Body of pancreas (tissue), 4 donors: ENCODE measurements at regions not wholly inside any gene's neighbourhood (a gene's known extent, or its start where the extent isn't known, plus 50 kb on each side); places are given as distances from the start of the nearest gene placed in this dataset.
A peak's percentile ranks its signal among the peaks of the same experiment; 100 is the strongest.

Experiments
- ATAC-seq: fragments of 150-250 bp; one replicate; pipeline ENCODE4 v1.9.1; 2016
- DNase-seq, 4 donors: peaks; one replicate each; pipeline ENCODE4 v3.0.0-alpha.2; 2019
- H3K27ac ChIP-seq, 4 donors: fragments of 200-600 bp; sonication (generic); 1 replicate in 3 of 4; 2 replicates in 1 of 4; pipeline versions ENCODE4 v1.5.1 to v1.6.1; 2016 to 2019; ENCODE audit warnings: mild to moderate bottlenecking in 1 of 4, mixed read lengths in 1 of 4, moderate library complexity in 1 of 4
- H3K27me3 ChIP-seq, 2 donors: fragments of 200-600 bp; sonication (generic); one replicate each; pipeline ENCODE4 v1.6.0; 2016; ENCODE audit warnings: mild to moderate bottlenecking in 1 of 2
- H3K36me3 ChIP-seq, 2 donors: fragments of 200-600 bp; sonication (generic); replicated peaks in 1 of 2; 2 replicates each; pipeline ENCODE4 v1.5.1; 2016; ENCODE audit warnings: low read depth in 2 of 2; ENCODE audit not compliant: insufficient read depth in 1 of 2
- H3K4me1 ChIP-seq: fragments of 200-600 bp; sonication (generic); one replicate; pipeline ENCODE4 v1.6.0; 2016
- H3K4me3 ChIP-seq, 2 donors: fragments of 200-600 bp; sonication (generic); 1 replicate in 1 of 2; 2 replicates in 1 of 2; pipeline ENCODE4 v1.5.1; 2016 to 2019
- H3K9me3 ChIP-seq, 3 donors: fragments of 200-600 bp; sonication (generic); 1 replicate in 2 of 3; 2 replicates in 1 of 3; pipeline ENCODE4 v1.5.1; 2016
- POLR2A ChIP-seq, 3 donors: fragments of 450-650 bp; IDR thresholded peaks; one replicate each; pipeline ENCODE4 v1.6.1; 2016; ENCODE audit warnings: antibody characterized with exemption in 3 of 3, mild to moderate bottlenecking in 2 of 3
- WGBS, 2 donors: methylation state at CpG; one replicate each; pipeline ENCODE4 v1.1.5; 2017; 5-methylcytosine and 5-hydroxymethylcytosine counted together
- intact Hi-C: fragments of 100-400 bp; cut with DNase I; formaldehyde crosslinking; loops from one replicate; pipeline ENCODE4 v1.15.1; 2023
- TF ChIP-seq, protein P1 (sequence below), 7 experiments: fragments of 450-650 bp in 4 of 7; fragments of 200-600 bp in 3 of 7; sonication (generic) in 3 of 7; IDR thresholded peaks; one replicate each; pipeline ENCODE4 v1.5.1; 2016 to 2019; ENCODE audit warnings: antibody characterized with exemption in 7 of 7

DNA sequence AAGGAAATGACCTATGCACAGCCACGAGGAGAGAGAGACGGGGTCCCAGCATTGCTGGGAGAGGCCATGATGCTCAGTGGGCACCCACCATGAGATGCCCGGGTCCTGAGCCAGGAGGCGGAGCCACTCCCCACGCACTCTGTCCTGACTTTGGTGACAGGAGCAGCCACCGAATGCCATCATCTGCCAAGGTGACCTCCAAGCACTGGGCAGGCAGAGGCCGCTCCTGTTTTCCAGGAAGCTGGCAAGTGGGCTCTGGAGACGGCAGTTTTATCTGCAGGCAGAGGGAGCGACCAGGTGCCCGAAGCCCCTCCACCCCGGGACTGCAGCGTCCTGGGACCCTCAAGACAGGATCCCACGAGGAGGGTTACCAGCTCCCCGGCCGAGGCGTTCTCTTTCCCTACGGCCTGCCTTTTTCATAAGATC lies 453.9 kb downstream of the BRD1 start:
- intact Hi-C loops, result no loop called here
- H3K4me1 ChIP-seq, result no peaks in the 10 kb centered on the region
- ATAC-seq, result no peak
- TF ChIP-seq POLR2A (IDR thresholded peaks at IDR 0.05), result no peak
- TF ChIP-seq, protein P1, sequence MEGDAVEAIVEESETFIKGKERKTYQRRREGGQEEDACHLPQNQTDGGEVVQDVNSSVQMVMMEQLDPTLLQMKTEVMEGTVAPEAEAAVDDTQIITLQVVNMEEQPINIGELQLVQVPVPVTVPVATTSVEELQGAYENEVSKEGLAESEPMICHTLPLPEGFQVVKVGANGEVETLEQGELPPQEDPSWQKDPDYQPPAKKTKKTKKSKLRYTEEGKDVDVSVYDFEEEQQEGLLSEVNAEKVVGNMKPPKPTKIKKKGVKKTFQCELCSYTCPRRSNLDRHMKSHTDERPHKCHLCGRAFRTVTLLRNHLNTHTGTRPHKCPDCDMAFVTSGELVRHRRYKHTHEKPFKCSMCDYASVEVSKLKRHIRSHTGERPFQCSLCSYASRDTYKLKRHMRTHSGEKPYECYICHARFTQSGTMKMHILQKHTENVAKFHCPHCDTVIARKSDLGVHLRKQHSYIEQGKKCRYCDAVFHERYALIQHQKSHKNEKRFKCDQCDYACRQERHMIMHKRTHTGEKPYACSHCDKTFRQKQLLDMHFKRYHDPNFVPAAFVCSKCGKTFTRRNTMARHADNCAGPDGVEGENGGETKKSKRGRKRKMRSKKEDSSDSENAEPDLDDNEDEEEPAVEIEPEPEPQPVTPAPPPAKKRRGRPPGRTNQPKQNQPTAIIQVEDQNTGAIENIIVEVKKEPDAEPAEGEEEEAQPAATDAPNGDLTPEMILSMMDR (IDR thresholded peaks at IDR 0.05), result no peak
- H3K9me3 ChIP-seq, result no peaks in the 10 kb centered on the region
- no peaks in the 10 kb centered on the region for H3K27me3 ChIP-seq
- H3K36me3 ChIP-seq, result no peaks in the 10 kb centered on the region
- no peak overlapping the region for H3K27ac ChIP-seq
- peak in 1 of 4 donors; percentile 4 for DNase-seq
- H3K4me3 ChIP-seq, result no peak overlapping the region
- 59 to 61% methylated on average over 14 to 17 of the region's 17 CpGs for WGBS, 2 donors

DNA sequence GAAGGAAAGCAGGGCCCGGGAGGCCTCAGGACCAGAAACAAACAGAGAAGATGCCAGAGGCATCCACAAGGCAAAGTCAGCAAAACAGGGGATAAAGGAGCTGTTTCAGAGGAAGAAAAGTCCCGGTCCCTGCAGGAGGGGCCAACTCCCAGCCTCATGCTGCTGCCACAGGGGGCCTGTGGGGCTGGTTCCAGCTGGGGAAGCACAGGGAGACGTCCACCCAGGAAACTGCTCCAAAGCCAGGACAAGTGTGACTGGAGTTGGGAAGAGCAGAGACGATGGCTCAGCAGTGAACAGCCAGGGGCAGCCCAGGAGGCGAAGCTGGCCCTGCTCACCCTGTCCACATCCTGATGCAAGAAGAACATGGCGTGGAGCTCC lies 454.4 kb downstream of the BRD1 start:
- intact Hi-C loops, result no loop called here
- no peaks in the 10 kb centered on the region for H3K27me3 ChIP-seq
- TF ChIP-seq POLR2A (IDR thresholded peaks at IDR 0.05), result no peak
- TF ChIP-seq, protein P1 (IDR thresholded peaks at IDR 0.05), result no peak
- 47 to 57% methylated on average over 6 of the region's 6 CpGs for WGBS, 2 donors
- no peak overlapping the region for H3K4me3 ChIP-seq
- no peak for DNase-seq
- no peak overlapping the region for H3K27ac ChIP-seq
- H3K9me3 ChIP-seq, result no peaks in the 10 kb centered on the region
- H3K36me3 ChIP-seq, result no peaks in the 10 kb centered on the region
- no peaks in the 10 kb centered on the region for H3K4me1 ChIP-seq
- ATAC-seq, result no peak

DNA sequence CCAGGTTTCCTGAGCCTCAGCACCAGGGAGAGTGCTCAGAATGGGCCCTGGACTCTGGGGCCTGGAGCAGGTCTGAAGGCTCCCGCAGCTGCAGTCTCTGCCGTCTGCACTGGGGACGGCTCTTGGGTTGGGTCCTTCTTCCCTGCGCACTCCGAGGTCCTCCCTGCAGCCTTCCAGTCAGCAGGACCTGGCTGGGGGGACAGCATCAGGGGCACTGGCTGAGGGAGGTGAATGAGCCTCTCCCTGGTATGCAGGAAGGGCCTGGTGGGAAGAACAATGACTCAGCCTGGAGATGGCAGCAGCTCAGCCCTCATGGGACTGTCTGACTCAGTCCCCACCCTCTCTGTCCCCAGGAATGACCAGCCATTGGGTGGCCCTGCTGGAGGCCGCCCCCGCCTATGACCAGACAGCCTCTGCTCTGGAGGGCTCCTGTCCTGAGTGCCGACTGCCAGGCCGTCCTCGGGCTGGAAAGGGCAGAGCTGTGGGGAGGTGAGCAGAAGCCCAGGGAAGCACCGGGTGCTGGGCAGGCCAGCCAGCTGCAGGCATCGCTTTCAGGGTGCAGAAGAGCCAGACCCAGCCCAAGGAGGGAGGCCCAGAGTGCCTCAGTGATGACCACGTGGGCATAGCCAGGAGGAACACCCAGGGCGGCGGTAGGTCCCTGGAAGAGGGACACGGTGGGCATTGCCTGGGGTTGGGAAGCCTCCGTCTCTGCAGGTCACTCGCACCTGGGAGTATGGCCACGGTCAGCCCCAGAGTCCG lies 455.0 kb downstream of the BRD1 start:
- TF ChIP-seq POLR2A (IDR thresholded peaks at IDR 0.05), result no peak
- TF ChIP-seq, protein P1 (IDR thresholded peaks at IDR 0.05), result no peak
- no peaks in the 10 kb centered on the region for H3K4me1 ChIP-seq
- no peaks in the 10 kb centered on the region for H3K36me3 ChIP-seq
- no peak for ATAC-seq
- peak in 1 of 4 donors; percentile 5 for DNase-seq
- no peaks in the 10 kb centered on the region for H3K9me3 ChIP-seq
- no peaks in the 10 kb centered on the region for H3K27me3 ChIP-seq
- H3K27ac ChIP-seq, result no peak overlapping the region
- intact Hi-C loops, result no loop called here
- WGBS, 2 donors, result 38 to 60% methylated on average over 8 to 19 of the region's 20 CpGs
- no peak overlapping the region for H3K4me3 ChIP-seq

DNA sequence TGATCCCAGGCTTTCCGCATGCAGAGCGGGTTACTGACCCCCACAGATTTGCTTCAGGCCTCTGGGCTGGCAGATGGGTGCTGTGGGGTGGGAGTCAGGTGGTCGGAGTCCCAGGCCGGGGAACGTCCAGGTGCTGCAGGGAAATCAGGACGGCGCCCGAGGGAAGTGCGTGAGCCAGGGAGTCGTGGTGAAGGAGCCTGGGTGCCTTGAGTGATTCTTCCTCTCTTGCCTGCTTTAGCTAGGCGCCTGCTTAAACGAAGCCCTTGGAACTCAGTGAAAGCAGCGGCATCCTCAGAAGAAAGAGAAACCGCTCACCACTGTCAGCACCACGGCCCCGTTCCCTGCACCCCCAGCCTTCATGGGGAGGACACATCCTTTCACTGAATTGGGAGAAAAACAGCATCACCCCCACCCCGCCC lies 455.6 kb downstream of the BRD1 start:
- 7 to 34% methylated on average over 3 to 17 of the region's 17 CpGs for WGBS, 2 donors
- Histone ChIP-seq H3K4me3 (no peak overlapping the region), H3K27ac (no peak overlapping the region), H3K9me3 (no peaks in the 10 kb centered on the region), H3K4me1 (no peaks in the 10 kb centered on the region), H3K36me3 (no peaks in the 10 kb centered on the region), H3K27me3 (no peaks in the 10 kb centered on the region)
- intact Hi-C loops, result no loop called here
- ATAC-seq (no peak), DNase-seq (peak in 1 of 4 donors; percentile 1)
- no peak for TF ChIP-seq POLR2A (IDR thresholded peaks at IDR 0.05)
- TF ChIP-seq, protein P1 (IDR thresholded peaks at IDR 0.05), result no peak
